ENCODE measurements at regions not wholly inside any gene's neighbourhood (a gene's known extent, or its start where the extent isn't known, plus 50 kb on each side); places are given as distances from the start of the nearest gene placed in this dataset.

- DNase-seq: no peak
These were observed 167.0 kb upstream of the UBE2E2 start for GRCh38 chr3:23035927-23036640.

DNA sequence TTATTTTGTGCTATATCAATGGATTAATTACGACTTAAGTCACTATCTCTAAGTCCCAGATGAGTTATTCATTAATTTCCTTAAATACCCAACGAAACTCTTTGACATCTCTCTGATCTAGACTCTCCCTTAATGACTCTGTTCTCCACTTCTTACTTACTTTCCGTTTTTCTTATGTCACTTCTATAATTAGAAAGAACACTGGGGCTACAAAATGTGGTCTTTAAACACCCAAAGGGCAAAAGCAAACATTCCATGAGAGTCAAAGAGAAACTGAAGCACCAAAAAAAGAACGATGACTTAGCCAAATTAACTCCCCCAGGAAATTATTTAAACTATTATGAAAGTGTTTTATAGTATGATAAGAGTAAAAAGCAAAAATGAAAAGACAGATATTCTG lies 166.4 kb upstream of the UBE2E2 start:
- no peak for DNase-seq

DNA sequence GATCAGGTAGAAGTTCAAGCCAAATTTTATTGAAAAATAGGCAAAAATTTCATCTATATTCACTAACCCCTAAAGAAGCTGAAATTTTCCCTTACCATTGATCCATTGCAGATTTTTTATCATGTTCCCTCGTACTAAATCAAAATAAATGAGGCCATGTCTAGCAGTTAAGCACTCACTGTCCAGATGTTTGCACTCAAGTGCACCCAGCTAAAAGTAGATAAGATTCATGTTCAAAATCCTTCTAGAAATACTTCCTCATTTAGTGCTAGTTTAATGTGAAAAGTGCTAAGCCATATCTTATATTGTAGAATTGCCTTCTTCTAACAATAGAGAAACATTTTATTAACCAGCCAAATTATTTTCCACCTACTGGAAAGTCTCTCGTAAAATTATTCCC lies 164.7 kb upstream of the UBE2E2 start:
- no peak for DNase-seq

DNA sequence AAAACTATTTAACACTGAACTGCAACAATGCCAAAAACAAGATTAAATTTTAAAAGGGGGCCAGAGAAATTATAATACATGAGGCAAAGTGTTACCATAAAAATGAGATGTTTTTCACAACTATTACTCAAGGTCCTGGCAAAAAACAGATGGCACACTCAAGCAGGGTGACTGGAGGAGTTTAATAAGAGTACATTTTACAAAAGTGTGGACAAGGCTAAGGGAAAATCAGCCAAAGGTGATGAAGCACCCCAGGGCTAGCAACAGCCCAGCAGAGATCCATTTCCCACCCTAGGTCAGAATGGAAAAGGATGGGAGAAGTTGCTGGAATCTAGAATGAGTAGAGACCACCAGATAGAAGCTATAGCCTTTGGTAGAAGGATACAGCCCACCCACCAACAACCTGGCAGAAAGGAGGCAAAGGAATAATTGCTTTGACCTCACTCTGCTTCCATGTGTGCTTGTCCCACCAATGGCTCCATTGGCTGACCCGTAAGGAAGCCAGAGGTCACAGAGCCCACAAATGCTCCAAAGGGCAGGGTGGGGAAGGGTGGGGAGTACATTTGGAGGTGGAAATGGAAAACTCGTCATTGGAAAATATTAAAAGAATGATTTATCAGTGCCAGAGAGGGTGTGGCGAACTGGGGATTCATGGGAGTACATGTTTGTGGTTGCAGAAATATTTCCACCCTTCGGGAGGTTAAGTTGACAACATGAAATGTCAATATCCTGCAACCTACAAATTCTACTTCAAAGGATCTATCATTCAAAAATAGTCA lies 161.0 kb upstream of the UBE2E2 start:
- DNase-seq: no peak

DNA sequence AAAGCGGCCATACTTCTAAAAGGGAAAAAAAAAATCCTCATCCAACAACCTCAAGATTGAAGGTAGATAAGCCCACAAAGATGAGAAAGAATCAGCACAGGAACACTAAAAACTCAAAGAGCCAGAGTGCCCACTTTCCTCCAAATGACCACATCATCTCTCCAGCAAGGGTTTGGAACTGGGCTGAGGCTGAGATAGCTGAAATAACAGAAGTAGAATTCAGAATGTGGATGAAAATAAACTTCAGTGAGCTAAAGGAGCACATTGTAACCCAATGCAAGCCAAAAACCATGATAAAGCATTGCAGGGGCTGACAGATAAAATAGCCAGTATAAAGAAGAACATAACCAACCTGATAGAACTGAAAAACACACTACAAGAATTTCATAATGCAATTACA lies 158.7 kb upstream of the UBE2E2 start:
- DNase-seq: no peak

DNA sequence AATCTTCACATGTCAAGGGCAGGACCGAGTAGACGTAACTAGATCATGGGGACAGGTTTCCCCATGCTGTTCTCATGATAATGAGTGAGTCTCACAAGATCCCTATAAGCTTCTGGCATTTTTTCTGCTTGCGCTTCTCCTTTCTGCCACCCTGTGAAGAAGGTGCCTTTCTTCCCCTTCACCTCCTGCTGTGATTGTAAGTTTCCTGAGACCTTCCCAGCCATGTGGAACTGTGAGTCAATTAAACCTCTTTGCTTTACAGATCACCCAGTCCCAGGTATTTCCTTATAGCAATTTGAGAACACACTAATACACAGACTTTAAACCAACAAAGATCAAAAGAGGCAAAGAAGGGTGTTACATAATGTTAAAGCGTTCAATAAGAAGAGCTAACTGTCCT lies 156.6 kb upstream of the UBE2E2 start:
- DNase-seq: no peak

GRCh38 chr3:23051240-23052140 lies 151.6 kb upstream of the UBE2E2 start:
- no peak for DNase-seq

GRCh38 chr3:23052208-23052607 lies 150.9 kb upstream of the UBE2E2 start:
- no peak for DNase-seq

GRCh38 chr3:23052620-23053019 lies 150.5 kb upstream of the UBE2E2 start:
- DNase-seq: no peak

GRCh38 chr3:23055733-23056376 lies 147.3 kb upstream of the UBE2E2 start:
- no peak for DNase-seq

DNA sequence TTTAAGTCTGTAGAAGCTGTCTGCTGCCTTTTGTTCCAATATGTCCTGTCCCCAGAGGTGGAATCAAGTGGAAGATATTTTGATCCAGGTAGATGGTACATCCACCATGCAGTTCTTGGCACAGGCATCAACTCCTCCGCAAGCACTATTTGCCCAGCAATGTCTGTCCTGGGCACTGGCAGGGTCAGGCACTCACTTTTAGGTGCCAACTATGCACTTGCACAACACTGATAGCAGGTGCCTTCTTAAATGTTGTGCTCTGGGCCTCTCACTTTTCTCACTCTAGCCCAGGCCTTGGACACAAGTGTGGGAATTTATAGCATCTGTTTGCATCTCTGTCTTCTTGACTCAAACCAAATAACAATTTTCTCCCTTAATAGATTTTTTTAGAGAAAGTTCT lies 140.5 kb upstream of the UBE2E2 start:
- DNase-seq: no peak

DNA sequence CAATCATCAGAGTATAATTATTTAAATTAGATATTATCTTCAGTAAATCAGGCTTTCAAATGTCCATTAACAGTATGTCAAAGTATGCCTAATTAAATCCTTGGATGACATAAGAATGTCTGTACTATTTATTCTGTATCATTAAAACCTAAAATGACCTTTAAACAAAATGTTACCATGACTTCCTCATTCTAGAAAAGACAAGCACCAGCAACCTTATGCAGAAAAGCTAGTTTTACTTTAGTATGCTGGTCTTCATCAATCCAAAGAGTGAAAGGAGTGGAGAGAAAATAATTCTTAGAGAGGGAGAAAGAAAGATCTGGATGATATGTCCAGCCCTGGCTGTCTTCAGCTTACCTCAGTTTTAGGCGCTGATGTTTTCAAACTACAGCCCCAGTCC lies 140.1 kb upstream of the UBE2E2 start:
- DNase-seq: no peak

DNA sequence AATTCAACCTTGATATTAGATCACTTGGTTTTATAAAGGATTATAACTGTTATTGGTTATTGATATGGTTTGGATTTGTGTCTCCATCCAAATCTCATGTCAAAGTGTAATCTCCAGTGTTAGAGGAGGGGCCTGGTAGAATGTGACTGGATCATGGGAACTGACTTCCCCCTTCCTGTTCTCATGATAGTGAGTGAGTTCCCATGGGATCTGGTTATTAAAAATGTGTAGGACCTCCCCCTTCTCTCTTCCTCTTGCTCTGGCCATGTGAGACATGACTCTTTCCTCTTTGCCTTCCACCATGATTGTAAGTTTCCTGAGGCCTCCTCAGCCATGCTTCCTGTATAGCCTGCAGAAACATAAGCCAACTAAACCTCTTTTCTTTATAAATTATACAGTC lies 136.0 kb upstream of the UBE2E2 start:
- no peak for DNase-seq

DNA sequence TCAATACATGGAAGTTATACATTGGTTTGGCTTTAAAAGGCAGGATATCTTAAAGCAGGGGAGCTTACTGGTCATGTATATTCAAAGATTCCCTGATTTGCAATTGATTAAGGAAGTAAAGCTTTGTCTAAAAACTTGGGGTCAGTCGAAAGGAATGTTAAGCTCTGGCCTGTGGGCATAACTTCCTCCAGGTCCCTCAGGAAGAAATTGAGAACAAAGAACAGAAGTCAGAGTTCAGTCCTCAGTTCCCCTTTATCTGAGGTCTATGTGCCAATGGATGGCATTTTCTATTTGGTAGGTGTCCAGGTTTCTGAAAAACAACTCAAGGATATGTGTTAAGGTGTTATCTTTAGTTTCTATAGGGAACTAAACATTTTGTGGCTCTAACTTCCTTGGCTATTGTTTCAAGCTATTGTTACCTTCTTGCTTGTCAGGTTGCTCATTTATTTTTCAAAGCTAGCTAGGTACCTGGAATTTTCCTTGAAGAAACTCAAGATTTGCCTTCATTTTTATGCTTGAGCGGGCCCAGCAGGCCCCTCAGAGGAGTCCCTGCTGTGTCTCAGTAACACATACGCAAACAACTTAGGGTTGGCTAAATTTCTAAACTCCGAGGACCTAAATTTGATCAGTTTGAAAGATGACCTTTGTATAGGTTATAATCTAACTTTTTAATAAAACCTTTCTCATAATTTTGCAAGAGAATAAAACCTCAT lies 135.0 kb upstream of the UBE2E2 start:
- DNase-seq: no peak

- no peak for DNase-seq
These were observed 131.8 kb upstream of the UBE2E2 start for GRCh38 chr3:23071296-23071695.

DNA sequence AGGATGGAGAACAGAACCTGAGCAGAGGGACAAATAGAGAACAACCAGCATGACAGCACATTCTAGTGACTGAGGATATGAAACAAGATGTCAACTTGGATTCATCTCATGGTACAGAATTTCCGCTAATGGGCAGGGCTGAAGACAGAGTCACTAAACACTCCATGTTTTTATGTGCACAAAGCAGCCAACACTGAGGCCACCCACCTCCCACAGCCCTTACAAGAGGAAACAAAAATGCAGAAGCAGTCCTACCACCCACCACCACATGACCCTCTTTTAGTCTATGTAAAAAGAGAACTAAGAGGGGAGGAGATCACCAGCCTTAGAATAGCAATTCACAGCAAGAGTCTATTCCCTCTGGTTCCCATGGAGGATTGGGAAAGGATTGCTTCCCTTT lies 131.4 kb upstream of the UBE2E2 start:
- DNase-seq: no peak

DNA sequence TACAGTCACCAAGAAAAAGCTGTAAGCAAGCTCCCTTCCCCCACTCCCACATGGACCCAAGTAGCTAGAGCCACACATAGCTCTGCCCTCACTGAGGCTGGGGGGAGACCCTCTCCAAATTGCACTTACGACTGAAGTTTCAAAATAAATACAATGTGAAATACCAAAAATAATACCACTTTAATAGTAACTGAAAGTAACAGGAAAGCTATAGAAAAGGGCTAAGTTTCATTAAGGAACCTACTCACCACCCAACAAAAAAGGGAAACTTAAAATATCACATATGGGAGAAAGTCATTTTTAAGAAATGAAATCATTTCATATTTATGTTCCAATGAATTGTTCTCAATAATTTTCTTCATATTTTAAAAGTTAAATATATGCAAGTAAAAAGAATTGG lies 130.4 kb upstream of the UBE2E2 start:
- no peak for DNase-seq

- no peak for DNase-seq
These were observed 129.3 kb upstream of the UBE2E2 start for GRCh38 chr3:23073724-23074305.

DNA sequence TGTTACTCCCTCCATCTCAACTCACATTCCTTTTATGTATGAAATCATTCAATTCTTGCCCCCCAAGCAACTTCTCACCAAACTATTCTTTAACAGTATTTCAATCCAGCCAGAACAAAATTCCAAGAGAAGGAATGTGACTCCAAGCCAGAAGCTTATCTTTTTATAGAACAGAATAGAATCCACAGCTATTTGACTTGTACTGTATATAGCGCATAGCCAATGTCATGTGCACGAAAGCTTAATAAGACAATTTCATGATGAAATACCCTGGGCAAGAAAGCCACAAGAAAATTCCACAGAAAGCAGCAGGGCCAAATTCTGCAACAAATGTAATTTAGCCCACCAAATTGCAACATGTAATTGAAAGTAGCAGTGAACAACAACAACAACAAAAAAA lies 127.6 kb upstream of the UBE2E2 start:
- no peak for DNase-seq

GRCh38 chr3:23076437-23076836 lies 126.7 kb upstream of the UBE2E2 start:
- no peak for DNase-seq

GRCh38 chr3:23077126-23077525 lies 126.0 kb upstream of the UBE2E2 start:
- DNase-seq: no peak

DNA sequence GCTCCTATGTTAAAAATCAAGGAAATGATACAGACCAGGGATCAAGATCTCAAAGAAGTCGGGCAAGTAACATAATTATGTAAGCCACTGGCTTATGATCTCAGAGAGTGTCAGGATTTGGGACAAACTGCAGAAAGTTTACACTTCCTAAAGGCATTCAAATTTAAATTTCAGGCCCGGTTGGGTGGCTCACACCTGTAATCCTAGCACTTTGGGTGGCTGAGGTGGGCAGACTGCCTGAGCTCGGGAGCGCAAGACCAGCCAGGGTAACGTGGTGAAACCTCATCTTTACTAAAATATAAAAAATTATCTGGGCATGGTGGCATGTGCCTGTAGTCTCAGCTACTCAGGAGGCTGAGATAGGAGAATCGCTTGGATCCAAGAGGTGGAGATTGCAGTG lies 124.4 kb upstream of the UBE2E2 start:
- DNase-seq: no peak

Measured in activated T-cell treated with anti-CD3 and anti-CD28 coated beads, Interleukin-2, amount 50 U/mL, for 1 hour (primary cell).